Neural progenitor cell (in vitro differentiated cells): ENCODE measurements at regions not wholly inside any gene's neighbourhood (a gene's known extent, or its start where the extent isn't known, plus 50 kb on each side); places are given as distances from the start of the nearest gene placed in this dataset.
A peak's percentile ranks its signal among the peaks of the same experiment; 100 is the strongest.

ENCODE experiments used
- DNase-seq: peaks from one replicate; pipeline ENCODE4 v3.0.0-alpha.2; 2016; ENCODE audit warnings: low spot score
- H2AFZ ChIP-seq: fragments of 200-600 bp; sonication (generic); replicated peaks from 2 replicates; pipeline ENCODE4 v1.6.1; 2016; ENCODE audit warnings: antibody characterized with exemption
- H3F3A ChIP-seq: fragments of 200-600 bp; sonication (generic); 2 replicates; pipeline ENCODE4 v1.6.1; 2016; ENCODE audit warnings: antibody characterized with exemption, low read depth
- H3K27ac ChIP-seq: fragments of 200-600 bp; sonication (generic); 2 replicates; pipeline ENCODE4 v1.5.1; 2016; ENCODE audit warnings: mild to moderate bottlenecking
- H3K27me3 ChIP-seq: fragments of 200-600 bp; sonication (generic); 2 replicates; pipeline ENCODE4 v1.6.1; 2016; ENCODE audit warnings: mild to moderate bottlenecking, moderate library complexity
- H3K36me3 ChIP-seq: fragments of 200-600 bp; sonication (generic); 2 replicates; pipeline ENCODE4 v1.5.1; 2016
- H3K4me1 ChIP-seq: fragments of 200-600 bp; sonication (generic); 2 replicates; pipeline ENCODE4 v1.6.1; 2016; ENCODE audit warnings: mixed run types
- H3K4me2 ChIP-seq: fragments of 200-600 bp; sonication (generic); 2 replicates; pipeline ENCODE4 v1.6.1; 2016
- H3K4me3 ChIP-seq: fragments of 200-600 bp; sonication (generic); 2 replicates; pipeline ENCODE4 v1.5.1; 2016
- H3K79me2 ChIP-seq: fragments of 200-600 bp; sonication (generic); 2 replicates; pipeline ENCODE4 v1.6.1; 2016; ENCODE audit warnings: low read depth
- H3K9ac ChIP-seq: fragments of 200-600 bp; sonication (generic); 2 replicates; pipeline ENCODE4 v1.6.1; 2016
- H3K9me3 ChIP-seq: fragments of 200-600 bp; sonication (generic); 2 replicates; pipeline ENCODE4 v1.5.1; 2016; ENCODE audit warnings: low read depth
- H4K20me1 ChIP-seq: fragments of 200-600 bp; sonication (generic); 2 replicates; pipeline ENCODE4 v1.6.1; 2016; ENCODE audit warnings: low read depth
- H3K27ac Mint-ChIP-seq: 3 replicates; pipeline ENCODE4 v1.8.0; 2021; ENCODE audit warnings: mixed read lengths
- H3K27me3 Mint-ChIP-seq: 2 replicates; pipeline ENCODE4 v1.8.0; 2022; ENCODE audit warnings: low read depth, mild to moderate bottlenecking, inconsistent platforms, moderate library complexity, mixed read lengths; ENCODE audit not compliant: insufficient read depth
- H3K36me3 Mint-ChIP-seq: 3 replicates; pipeline ENCODE4 v1.8.0; 2021; ENCODE audit warnings: mixed read lengths
- H3K4me1 Mint-ChIP-seq: 3 replicates; pipeline ENCODE4 v1.8.0; 2021; ENCODE audit warnings: mixed read lengths
- H3K4me3 Mint-ChIP-seq: 3 replicates; pipeline ENCODE4 v1.8.0; 2021; ENCODE audit warnings: mild to moderate bottlenecking, moderate library complexity, mixed read lengths
- H3K9me3 Mint-ChIP-seq: 3 replicates; pipeline ENCODE4 v1.8.0; 2020; ENCODE audit warnings: mixed read lengths
- CTCF ChIP-seq: fragments of 200-600 bp; sonication (generic); IDR thresholded peaks from 2 replicates; pipeline ENCODE4 v1.5.1; 2017; ENCODE audit warnings: antibody characterized with exemption, mild to moderate bottlenecking
- EZH2 ChIP-seq: fragments of 200-600 bp; sonication (generic); IDR thresholded peaks from 2 replicates; pipeline ENCODE4 v1.6.1; 2017; ENCODE audit warnings: antibody characterized with exemption, mild to moderate bottlenecking, moderate library complexity
- EZH2phosphoT487 ChIP-seq: fragments of 200-600 bp; sonication (generic); IDR thresholded peaks from 2 replicates; pipeline ENCODE4 v1.6.1; 2017; ENCODE audit warnings: antibody characterized with exemption

- Histone ChIP-seq H3K9me3 (no peaks in the 10 kb centered on the region), H3K27me3 (no peaks in the 10 kb centered on the region), H3K4me1 (peaks cover 3% of the 10 kb centered on the region), H3K27ac (no peak overlapping the region), H3K79me2 (no peaks in the 10 kb centered on the region), H3K9ac (no peak overlapping the region), H3F3A (no peaks in the 10 kb centered on the region), H3K4me3 (no peak overlapping the region), H3K4me2 (no peak overlapping the region), H4K20me1 (no peaks in the 10 kb centered on the region), H2AFZ (no peak overlapping the region), H3K36me3 (no peaks in the 10 kb centered on the region)
- Mint-ChIP-seq H3K27ac (peak overlapping the region; percentile 79), H3K4me3 (no peak overlapping the region), H3K9me3 (peaks cover 6% of the 10 kb centered on the region), H3K27me3 (peaks cover 4% of the 10 kb centered on the region), H3K36me3 (no peaks in the 10 kb centered on the region), H3K4me1 (peaks cover 21% of the 10 kb centered on the region)
- no peak for TF ChIP-seq EZH2
- TF ChIP-seq CTCF = no peak
- no peak for TF ChIP-seq EZH2phosphoT487
- no peak for DNase-seq
Observed at GRCh38 chr3:150116196-150116595, 145.5 kb upstream of the PFN2 start.

GRCh38 chr3:150114873-150115540 is 144.3 kb upstream of the PFN2 start:
- Mint-ChIP-seq H3K27ac (peak overlapping the region; percentile 79), H3K27me3 (peaks cover 4% of the 10 kb centered on the region), H3K4me1 (peaks cover 21% of the 10 kb centered on the region), H3K36me3 (no peaks in the 10 kb centered on the region), H3K4me3 (no peak overlapping the region), H3K9me3 (peaks cover 8% of the 10 kb centered on the region)
- no peak overlapping the region for H3K27ac ChIP-seq
- no peaks in the 10 kb centered on the region for H3K36me3 ChIP-seq
- H3K79me2 ChIP-seq = no peaks in the 10 kb centered on the region
- H3F3A ChIP-seq = no peaks in the 10 kb centered on the region
- peaks cover 3% of the 10 kb centered on the region for H3K4me1 ChIP-seq
- H3K4me2 ChIP-seq = no peak overlapping the region
- no peak for DNase-seq
- H3K9me3 ChIP-seq = no peaks in the 10 kb centered on the region
- no peak for TF ChIP-seq CTCF
- TF ChIP-seq EZH2 = no peak
- H2AFZ ChIP-seq = no peak overlapping the region
- no peaks in the 10 kb centered on the region for H3K27me3 ChIP-seq
- H3K4me3 ChIP-seq = no peak overlapping the region
- no peaks in the 10 kb centered on the region for H4K20me1 ChIP-seq
- H3K9ac ChIP-seq = no peak overlapping the region

DNA sequence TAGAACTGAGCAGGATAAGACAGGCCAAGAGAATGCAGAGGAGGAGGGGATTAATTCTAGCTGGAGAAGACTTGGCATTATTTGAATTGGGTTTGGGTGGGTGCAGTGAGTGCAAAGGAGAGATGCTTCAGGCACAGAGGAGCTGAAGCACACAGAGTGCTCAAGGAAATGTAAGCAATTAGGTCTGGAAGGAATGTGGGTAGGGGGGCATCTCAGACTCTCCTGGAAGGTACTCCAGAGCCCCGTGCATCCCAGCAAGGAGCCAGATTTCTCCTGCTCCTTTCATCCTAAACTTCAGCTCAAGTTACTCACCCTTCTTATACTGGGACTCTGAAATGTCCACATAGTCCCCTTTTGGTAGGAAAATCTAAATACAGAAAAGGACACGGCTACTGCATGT is 143.6 kb upstream of the PFN2 start:
- Histone ChIP-seq H4K20me1 (no peaks in the 10 kb centered on the region), H3K79me2 (no peaks in the 10 kb centered on the region), H3K27ac (no peak overlapping the region), H3K27me3 (no peaks in the 10 kb centered on the region), H3K4me1 (peaks cover 3% of the 10 kb centered on the region), H2AFZ (no peak overlapping the region), H3K36me3 (no peaks in the 10 kb centered on the region), H3K4me3 (no peak overlapping the region), H3F3A (no peaks in the 10 kb centered on the region), H3K9me3 (no peaks in the 10 kb centered on the region), H3K9ac (no peak overlapping the region), H3K4me2 (no peak overlapping the region)
- H3K36me3 Mint-ChIP-seq = no peaks in the 10 kb centered on the region
- peak overlapping the region; percentile 33 for H3K27ac Mint-ChIP-seq
- H3K4me1 Mint-ChIP-seq = peaks cover 23% of the 10 kb centered on the region
- TF ChIP-seq CTCF (no peak), EZH2 (no peak), EZH2phosphoT487 (no peak)
- no peak for DNase-seq
- H3K9me3 Mint-ChIP-seq = peaks cover 8% of the 10 kb centered on the region
- peaks cover 4% of the 10 kb centered on the region for H3K27me3 Mint-ChIP-seq
- no peak overlapping the region for H3K4me3 Mint-ChIP-seq
